ENCODE measurements at regions not wholly inside any gene's neighbourhood (a gene's known extent, or its start where the extent isn't known, plus 50 kb on each side); places are given as distances from the start of the nearest gene placed in this dataset.

- Mint-ChIP-seq H3K9me3 (ENCODE audit: unreplicated experiment) (no peaks in the 10 kb centered on the region), H3K4me3 (ENCODE audit: unreplicated experiment) (no peak overlapping the region), H3K36me3 (ENCODE audit: unreplicated experiment) (no peaks in the 10 kb centered on the region), H3K27me3 (ENCODE audit: unreplicated experiment) (no peaks in the 10 kb centered on the region), H3K27ac (ENCODE audit: unreplicated experiment) (no peak overlapping the region), H3K4me1 (ENCODE audit: unreplicated experiment) (no peaks in the 10 kb centered on the region)
- DNase-seq (ENCODE audit: extremely low spot score, unreplicated experiment) = peak; percentile 44
- TF ChIP-seq CTCF (IDR thresholded peaks at IDR 0.05) = no peak
These were observed 402.5 kb upstream of the TPM1 start for GRCh38 chr15:62639906-62640605.

GRCh38 chr15:62641825-62642224 lies 400.7 kb upstream of the TPM1 start:
- Mint-ChIP-seq H3K27ac (ENCODE audit: unreplicated experiment) (no peak overlapping the region), H3K4me3 (ENCODE audit: unreplicated experiment) (no peak overlapping the region), H3K27me3 (ENCODE audit: unreplicated experiment) (no peaks in the 10 kb centered on the region), H3K4me1 (ENCODE audit: unreplicated experiment) (no peaks in the 10 kb centered on the region), H3K36me3 (ENCODE audit: unreplicated experiment) (no peaks in the 10 kb centered on the region), H3K9me3 (ENCODE audit: unreplicated experiment) (no peaks in the 10 kb centered on the region)
- peak; percentile 49 for DNase-seq (ENCODE audit: extremely low spot score, unreplicated experiment)
- TF ChIP-seq CTCF (IDR thresholded peaks at IDR 0.05) = no peak

GRCh38 chr15:62643572-62643971 lies 399.0 kb upstream of the TPM1 start:
- no peak for TF ChIP-seq CTCF (IDR thresholded peaks at IDR 0.05)
- Mint-ChIP-seq H3K4me1 (ENCODE audit: unreplicated experiment) (peaks cover 2% of the 10 kb centered on the region), H3K36me3 (ENCODE audit: unreplicated experiment) (peaks cover 1% of the 10 kb centered on the region), H3K4me3 (ENCODE audit: unreplicated experiment) (no peak overlapping the region), H3K27ac (ENCODE audit: unreplicated experiment) (no peak overlapping the region), H3K27me3 (ENCODE audit: unreplicated experiment) (no peaks in the 10 kb centered on the region), H3K9me3 (ENCODE audit: unreplicated experiment) (no peaks in the 10 kb centered on the region)
- DNase-seq (ENCODE audit: extremely low spot score, unreplicated experiment) = peak; percentile 54

GRCh38 chr15:62644216-62644888 lies 398.2 kb upstream of the TPM1 start:
- Mint-ChIP-seq H3K27me3 (ENCODE audit: unreplicated experiment) (no peaks in the 10 kb centered on the region), H3K4me1 (ENCODE audit: unreplicated experiment) (peaks cover 2% of the 10 kb centered on the region), H3K4me3 (ENCODE audit: unreplicated experiment) (no peak overlapping the region), H3K9me3 (ENCODE audit: unreplicated experiment) (no peaks in the 10 kb centered on the region), H3K36me3 (ENCODE audit: unreplicated experiment) (peaks cover 1% of the 10 kb centered on the region), H3K27ac (ENCODE audit: unreplicated experiment) (no peak overlapping the region)
- peak; percentile 64 for DNase-seq (ENCODE audit: extremely low spot score, unreplicated experiment)
- no peak for TF ChIP-seq CTCF (IDR thresholded peaks at IDR 0.05)

- Mint-ChIP-seq H3K4me1 (ENCODE audit: unreplicated experiment) (peaks cover 2% of the 10 kb centered on the region), H3K4me3 (ENCODE audit: unreplicated experiment) (no peak overlapping the region), H3K27me3 (ENCODE audit: unreplicated experiment) (no peaks in the 10 kb centered on the region), H3K36me3 (ENCODE audit: unreplicated experiment) (peaks cover 1% of the 10 kb centered on the region), H3K27ac (ENCODE audit: unreplicated experiment) (no peak overlapping the region), H3K9me3 (ENCODE audit: unreplicated experiment) (no peaks in the 10 kb centered on the region)
- no peak for TF ChIP-seq CTCF (IDR thresholded peaks at IDR 0.05)
- DNase-seq (ENCODE audit: extremely low spot score, unreplicated experiment) = peak; percentile 48
These were observed 397.4 kb upstream of the TPM1 start for GRCh38 chr15:62644889-62645742.

Data from osteocyte (in vitro differentiated cells).